ENCODE measurements at regions not wholly inside any gene's neighbourhood (a gene's known extent, or its start where the extent isn't known, plus 50 kb on each side); places are given as distances from the start of the nearest gene placed in this dataset.

GRCh38 chr11:109747839-109748238 lies 325.8 kb downstream of the C11orf87 start:
- no peak for DNase-seq (ENCODE audit: low read depth)

DNA sequence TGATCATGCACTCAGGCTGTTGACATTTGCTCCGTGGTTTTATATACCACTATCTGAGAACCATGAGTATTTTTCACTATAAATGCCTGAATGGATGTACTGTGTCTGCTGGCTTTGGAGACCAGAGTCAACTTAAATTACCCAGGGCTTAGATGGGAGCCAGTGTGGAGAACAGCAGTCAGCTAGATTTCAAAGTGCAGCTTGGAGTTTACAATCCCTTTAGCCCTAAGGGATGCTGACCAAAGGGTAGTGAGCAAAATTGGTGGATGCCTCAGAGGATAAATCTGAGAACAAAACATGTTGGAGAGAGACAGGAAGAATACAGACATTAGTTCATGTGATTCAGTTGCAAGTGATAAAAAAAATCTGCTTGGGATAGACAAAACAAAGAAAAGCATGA lies 327.5 kb downstream of the C11orf87 start:
- DNase-seq (ENCODE audit: low read depth): no peak

GRCh38 chr11:109750964-109751363 lies 329.0 kb downstream of the C11orf87 start:
- DNase-seq (ENCODE audit: low read depth): no peak

DNA sequence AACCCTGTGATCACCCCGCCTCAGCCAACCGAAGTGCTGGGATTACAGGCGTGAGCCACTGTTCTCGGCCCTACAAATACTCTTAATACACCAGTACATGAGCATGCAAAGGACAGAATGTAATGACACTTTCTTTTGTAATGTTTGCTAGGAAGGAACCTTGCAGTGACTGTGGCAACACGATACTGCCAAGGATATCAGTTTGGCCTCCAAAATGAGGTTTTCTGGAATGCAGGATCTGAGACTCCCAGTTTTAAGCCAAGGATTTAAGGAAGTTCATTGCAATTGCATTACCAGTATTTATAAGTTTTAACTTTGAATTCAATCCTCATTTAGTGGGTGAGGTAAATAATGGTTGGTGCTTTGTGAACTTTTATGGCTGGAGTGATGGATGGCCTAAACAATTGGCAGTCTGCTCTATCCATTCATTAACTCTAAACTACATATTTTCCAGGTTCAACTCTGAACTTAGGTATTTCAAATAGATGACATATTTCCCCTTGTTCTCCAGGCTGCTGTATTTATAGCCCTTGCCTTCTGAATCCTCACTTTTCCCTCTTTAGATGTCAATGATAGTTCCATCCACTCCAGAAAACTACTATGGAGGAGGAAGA lies 330.3 kb downstream of the C11orf87 start:
- no peak for DNase-seq (ENCODE audit: low read depth)

DNA sequence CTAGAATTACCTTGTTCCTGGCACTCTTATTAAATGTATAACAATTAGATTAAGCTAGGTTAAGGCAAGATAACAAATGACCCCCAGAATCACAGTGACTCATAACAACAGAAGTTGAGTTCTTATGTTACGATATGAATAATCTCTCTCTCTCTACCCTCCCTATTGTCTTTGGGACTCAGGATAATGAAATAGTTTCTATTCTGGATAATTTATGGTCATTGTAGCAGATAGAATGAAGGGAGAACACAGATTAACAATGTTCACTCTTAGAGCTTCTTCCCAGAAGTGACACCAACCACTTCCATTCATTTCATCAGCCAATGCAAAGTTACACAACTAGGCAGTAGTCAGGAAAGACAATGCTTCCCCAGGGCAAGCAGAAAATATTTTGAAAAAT lies 334.5 kb downstream of the C11orf87 start:
- DNase-seq (ENCODE audit: low read depth): no peak

DNA sequence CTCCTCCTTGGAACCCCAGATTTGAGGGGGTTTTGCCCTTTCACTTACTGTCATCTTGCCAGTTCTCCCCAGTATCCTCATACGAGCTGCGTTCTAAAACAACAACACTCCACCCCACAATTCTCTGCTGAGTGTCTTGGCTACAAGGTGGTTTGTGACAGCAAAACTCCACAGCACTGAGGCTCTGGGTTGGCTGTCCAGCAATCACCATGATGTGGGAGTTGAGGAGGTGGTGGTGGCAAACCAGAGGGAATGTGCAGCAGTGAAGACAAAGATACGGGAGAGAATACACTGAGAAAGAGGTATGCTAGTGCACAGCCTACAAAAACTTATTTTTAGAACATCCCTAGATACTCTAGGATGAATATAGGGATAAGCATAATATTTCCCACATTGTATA lies 335.0 kb downstream of the C11orf87 start:
- DNase-seq (ENCODE audit: low read depth): no peak

GRCh38 chr11:109762546-109762945 lies 330.6 kb upstream of the ZC3H12C start:
- no peak for DNase-seq (ENCODE audit: low read depth)

GRCh38 chr11:109765709-109766311 lies 327.4 kb upstream of the ZC3H12C start:
- no peak for DNase-seq (ENCODE audit: low read depth)

DNA sequence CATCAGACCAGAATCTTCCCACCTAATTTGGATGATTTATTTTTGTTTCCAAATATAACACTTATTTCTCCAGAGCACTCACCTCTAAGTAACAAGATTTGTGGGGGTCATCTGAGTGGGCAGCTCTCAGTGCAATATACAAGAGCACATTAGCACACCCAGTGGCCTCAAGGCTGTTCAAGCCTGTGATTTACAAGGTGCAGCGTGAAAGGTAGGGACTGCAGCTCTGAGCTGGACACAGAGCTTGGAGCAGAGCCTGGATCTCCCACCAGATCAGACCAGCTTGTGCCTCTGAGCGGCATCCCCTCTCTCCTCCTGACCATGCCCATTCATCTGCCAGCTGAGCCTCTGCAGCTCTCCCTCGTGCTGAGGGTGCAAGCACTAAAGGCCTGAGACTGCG lies 323.3 kb upstream of the ZC3H12C start:
- DNase-seq (ENCODE audit: low read depth): no peak

GRCh38 chr11:109770323-109770722 lies 322.9 kb upstream of the ZC3H12C start:
- DNase-seq (ENCODE audit: low read depth): no peak

GRCh38 chr11:109772892-109773291 lies 320.3 kb upstream of the ZC3H12C start:
- no peak for DNase-seq (ENCODE audit: low read depth)

DNA sequence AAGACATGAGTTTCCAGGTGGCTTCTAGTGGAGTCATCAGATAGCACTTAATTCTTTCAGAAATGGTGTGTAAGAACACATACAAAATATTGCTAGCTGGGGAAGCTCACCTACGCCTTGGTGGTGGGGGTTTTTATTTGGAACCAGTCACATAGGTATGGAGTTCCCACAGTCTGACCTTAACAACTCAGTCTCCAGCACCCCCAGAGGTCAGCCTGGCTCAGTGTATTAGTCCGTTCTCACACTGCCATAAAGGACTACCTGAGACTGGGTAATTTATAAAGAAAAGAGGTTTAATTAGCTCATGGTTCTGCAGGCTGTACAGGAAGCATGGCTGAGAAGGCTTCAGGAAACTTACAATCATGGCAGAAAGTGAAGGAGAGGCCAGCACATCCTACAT lies 317.5 kb upstream of the ZC3H12C start:
- no peak for DNase-seq (ENCODE audit: low read depth)

GRCh38 chr11:109783014-109783413 lies 310.2 kb upstream of the ZC3H12C start:
- DNase-seq (ENCODE audit: low read depth): no peak

- DNase-seq (ENCODE audit: low read depth): no peak
Observed at GRCh38 chr11:109783840-109784239, 309.4 kb upstream of the ZC3H12C start.

DNA sequence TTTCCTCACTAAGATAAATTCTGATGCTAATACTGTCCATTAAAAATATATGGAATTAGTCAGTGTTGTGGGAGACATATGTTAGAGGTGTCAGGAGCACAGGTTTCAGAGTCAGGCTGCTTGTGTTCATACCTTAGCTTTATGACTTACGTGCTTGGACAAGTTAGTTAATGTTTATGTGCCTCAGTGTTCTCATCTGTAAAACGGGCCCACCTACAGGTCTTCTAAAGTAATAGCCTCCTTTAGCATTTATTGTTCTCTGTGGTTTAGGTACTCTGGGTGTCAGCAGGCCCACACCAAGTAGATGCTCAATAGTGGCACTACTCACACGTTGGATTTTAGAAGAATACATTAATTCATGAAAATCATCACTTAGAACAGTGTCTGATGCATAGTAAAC lies 308.7 kb upstream of the ZC3H12C start:
- no peak for DNase-seq (ENCODE audit: low read depth)

DNA sequence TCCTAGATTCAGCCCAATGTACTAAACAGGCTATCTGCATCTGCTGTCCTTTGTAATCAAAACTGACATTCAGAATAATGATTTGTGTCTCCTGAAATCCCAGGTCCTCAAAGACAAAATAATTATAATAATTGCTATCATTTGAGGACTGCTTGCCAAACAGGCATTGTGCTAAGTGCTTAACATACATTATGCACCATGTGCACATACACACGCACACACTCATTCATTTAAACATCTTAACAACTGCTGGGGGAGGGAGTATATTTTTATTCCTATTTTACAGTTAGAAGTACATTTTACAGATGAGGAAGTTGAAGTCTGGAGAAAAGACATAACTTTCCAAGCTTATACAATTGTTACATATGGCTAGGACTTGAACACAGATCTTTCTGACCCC lies 308.0 kb upstream of the ZC3H12C start:
- no peak for DNase-seq (ENCODE audit: low read depth)

GRCh38 chr11:109785714-109786113 lies 307.5 kb upstream of the ZC3H12C start:
- DNase-seq (ENCODE audit: low read depth): no peak

DNA sequence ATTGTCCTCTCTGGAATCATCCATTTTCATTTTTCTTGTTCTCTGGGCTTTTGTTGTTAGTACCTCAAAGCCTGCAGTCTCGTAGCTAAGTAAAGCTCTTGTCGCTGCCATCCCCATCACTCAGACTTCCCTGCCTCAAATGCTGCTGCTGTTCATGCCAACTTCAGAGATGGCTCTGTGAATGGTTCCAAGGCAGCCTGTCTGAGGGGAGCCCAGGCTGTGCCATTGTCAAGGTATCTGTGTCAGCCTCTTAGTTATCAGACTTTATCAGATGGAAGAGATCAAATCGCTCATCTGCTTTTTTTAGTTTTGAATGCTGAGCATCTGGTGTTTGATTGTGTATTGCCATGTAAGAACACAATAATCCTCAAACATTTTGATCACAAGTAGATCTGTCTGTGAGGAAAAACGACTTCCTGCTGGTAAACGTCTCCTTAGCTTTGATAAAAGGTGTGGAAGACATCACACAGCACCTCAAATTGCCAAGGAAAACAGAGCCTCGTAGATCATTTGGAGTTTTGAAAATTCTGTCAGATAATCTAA lies 304.2 kb upstream of the ZC3H12C start:
- no peak for DNase-seq (ENCODE audit: low read depth)

DNA sequence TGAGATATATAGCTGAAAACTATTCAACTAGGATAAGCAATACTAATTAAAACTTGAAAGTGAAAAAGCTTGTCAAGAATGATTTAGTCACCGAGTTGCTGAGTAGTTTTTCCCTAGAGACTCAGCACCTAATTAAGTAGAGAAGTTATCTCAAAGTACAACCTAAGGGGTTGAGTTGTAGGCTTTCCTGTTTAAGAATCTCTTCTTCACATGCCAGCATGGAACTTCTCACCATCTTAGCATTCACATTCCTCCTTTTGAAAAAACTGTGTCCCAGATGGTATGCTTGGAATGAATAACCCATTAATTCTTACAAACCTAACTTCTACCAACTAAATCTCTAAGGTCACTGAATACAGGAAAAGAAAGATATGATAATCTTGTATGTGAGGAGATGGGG lies 303.3 kb upstream of the ZC3H12C start:
- no peak for DNase-seq (ENCODE audit: low read depth)

DNA sequence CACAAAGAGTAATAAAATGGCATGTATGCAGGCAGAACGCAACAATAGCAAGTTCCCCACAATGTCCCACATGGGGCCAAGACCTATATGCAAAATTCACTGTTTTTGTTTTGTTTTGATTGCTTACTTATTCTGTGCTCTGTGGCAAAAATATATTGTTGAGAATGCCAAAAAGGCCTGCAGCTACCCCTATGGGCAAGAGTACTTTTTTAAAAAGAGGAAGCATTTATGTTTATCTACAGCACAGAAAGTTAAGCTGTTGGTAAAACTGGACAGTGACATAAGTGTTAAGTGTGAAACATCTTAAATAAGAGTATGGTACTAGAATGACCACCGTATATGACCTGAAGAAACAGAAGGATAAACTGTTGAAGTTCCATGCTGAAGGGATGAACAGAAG lies 301.9 kb upstream of the ZC3H12C start:
- DNase-seq (ENCODE audit: low read depth): no peak

DNA sequence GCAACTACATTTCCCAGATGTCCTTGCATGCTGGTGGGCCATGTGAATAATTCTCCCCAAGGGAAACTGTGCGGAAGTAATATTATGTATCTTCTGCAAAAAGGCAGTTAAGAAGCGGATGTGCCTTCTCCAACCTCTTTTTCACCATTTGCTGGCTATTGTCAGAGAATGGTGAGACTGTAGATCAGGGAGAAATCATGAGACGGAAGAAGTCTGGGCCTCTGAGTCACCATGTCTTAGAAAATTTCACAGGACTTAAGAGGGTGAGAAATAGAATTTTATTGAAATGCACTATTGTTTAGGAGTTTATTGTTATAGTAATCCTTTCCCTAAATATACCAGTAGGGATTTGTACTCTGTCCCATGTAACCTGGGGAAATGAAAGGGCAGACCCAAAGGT lies 298.7 kb upstream of the ZC3H12C start:
- DNase-seq (ENCODE audit: low read depth): no peak

DNA sequence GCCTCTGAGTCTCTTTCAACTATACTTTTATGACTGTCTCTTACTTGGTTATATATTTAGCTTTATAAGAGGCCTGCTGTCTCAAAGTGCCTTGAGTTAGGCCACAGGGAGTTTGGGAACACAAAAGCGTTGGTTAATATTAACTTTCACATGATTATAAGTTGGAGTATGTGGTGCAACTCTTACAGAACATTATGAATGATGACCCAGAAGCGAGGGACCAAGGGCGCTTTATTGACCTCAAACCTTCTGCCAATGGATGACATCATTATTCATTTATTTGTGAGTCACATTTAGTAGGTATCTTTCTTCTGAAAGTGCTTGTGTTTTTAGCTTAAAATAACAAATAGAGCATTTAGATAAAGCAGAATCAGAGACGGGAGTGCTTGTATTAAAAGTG lies 298.0 kb upstream of the ZC3H12C start:
- DNase-seq (ENCODE audit: low read depth): no peak

- DNase-seq (ENCODE audit: low read depth): no peak
Observed at GRCh38 chr11:109796253-109796652, 296.9 kb upstream of the ZC3H12C start.

DNA sequence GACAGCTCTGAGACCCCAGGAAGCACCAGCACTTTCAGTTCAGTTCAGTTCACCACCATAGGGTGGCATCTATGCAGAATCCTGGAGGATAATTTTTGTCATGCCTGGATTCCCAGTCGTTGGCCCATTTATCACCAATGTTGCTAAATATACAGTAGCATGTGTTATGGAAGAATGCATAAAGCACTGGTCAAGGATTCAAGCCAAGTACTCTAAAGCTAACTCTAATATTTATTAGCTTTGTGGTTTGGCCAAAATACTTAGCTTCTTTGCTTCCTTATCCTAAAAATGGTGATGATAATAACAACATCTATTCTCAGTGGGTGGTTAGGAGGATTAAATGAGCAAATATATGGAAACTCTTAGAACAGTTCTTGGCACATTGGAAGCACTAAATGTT lies 294.7 kb upstream of the ZC3H12C start:
- no peak for DNase-seq (ENCODE audit: low read depth)

Data from T follicular helper cell (primary cell).